GM12864 (cell line): ENCODE measurements at regions not wholly inside any gene's neighbourhood (a gene's known extent, or its start where the extent isn't known, plus 50 kb on each side); places are given as distances from the start of the nearest gene placed in this dataset.

Experiments used
- DNase-seq: peaks from one replicate; pipeline ENCODE4 v3.0.0-alpha.2; 2011; ENCODE audit warnings: low read depth
- H3K4me3 ChIP-seq: 2 replicates; pipeline ENCODE4 v1.5.1; 2011; ENCODE audit warnings: mild to moderate bottlenecking, low read depth, low read length, control low read depth
- TF ChIP-seq, protein P1 (sequence below): IDR thresholded peaks from 2 replicates; pipeline ENCODE4 v1.5.1; 2011; ENCODE audit warnings: low read depth, mild to moderate bottlenecking, moderate library complexity, low read length, control low read depth, inconsistent platforms; ENCODE audit errors: missing control alignments

DNA sequence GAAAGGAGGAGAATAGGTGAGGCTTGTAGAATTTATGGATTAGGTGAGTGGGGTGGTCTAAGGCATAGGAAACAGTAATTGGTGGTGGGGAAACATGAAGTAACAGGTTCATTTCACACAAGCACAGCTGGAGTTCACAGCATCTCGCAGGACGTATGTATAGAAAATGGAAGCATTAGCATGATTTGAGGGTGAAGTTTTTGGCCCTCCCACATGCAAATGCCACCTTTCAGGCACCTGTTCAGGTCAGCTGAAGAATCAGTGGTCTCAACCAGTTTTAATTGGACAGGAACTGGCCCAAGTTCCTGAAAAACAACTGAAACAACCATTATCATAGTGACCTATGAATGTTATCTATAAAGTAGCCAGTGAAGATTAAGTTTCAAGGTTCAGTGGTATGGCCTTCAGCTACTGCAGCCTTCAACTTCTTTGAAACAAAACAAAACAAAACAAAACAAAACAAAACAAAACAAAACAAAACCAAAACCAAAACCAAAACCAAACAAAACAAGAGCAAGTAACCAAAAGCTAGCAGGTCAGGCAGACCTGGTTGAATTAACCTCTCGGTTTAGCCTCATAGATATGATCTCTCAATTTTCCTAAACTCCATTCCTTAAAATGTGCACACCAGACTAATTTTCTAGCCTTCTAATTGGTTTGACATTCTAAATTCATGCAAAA lies 102.1 kb upstream of the SPHKAP start:
- DNase-seq, result no peak
- H3K4me3 ChIP-seq, result no peak overlapping the region

DNA sequence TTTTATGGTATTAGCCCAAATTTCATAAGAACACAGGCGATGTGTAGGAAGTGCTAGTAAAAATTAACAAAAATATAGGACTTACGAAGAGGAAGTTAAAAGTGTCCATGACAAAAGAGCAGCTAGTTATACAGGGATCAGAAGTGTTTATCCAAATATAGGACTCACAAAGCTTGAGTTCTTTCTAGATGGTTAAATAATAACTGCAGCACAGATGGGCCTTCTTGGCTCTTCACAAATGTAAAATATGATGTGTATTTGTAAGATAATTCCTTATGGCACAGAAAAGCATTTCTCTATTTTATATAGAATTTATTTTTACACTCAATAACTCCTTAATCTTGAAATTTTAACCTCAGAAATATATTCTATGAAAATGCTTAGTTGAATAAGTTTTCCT lies 100.9 kb upstream of the SPHKAP start:
- TF ChIP-seq, protein P1, sequence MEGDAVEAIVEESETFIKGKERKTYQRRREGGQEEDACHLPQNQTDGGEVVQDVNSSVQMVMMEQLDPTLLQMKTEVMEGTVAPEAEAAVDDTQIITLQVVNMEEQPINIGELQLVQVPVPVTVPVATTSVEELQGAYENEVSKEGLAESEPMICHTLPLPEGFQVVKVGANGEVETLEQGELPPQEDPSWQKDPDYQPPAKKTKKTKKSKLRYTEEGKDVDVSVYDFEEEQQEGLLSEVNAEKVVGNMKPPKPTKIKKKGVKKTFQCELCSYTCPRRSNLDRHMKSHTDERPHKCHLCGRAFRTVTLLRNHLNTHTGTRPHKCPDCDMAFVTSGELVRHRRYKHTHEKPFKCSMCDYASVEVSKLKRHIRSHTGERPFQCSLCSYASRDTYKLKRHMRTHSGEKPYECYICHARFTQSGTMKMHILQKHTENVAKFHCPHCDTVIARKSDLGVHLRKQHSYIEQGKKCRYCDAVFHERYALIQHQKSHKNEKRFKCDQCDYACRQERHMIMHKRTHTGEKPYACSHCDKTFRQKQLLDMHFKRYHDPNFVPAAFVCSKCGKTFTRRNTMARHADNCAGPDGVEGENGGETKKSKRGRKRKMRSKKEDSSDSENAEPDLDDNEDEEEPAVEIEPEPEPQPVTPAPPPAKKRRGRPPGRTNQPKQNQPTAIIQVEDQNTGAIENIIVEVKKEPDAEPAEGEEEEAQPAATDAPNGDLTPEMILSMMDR, result no peak
- H3K4me3 ChIP-seq, result no peak overlapping the region
- no peak for DNase-seq

More for the DNA sequence above, 102.1 kb upstream of the SPHKAP start:
- TF ChIP-seq, protein P1, result no peak

- no peak for DNase-seq
- TF ChIP-seq, protein P1, result no peak
- no peak overlapping the region for H3K4me3 ChIP-seq
These were observed 91.7 kb upstream of the SPHKAP start for GRCh38 chr2:228273159-228273558.

- H3K4me3 ChIP-seq, result no peak overlapping the region
- TF ChIP-seq, protein P1, result no peak
- no peak for DNase-seq
These were observed 87.9 kb upstream of the SPHKAP start for GRCh38 chr2:228269351-228269750.

DNA sequence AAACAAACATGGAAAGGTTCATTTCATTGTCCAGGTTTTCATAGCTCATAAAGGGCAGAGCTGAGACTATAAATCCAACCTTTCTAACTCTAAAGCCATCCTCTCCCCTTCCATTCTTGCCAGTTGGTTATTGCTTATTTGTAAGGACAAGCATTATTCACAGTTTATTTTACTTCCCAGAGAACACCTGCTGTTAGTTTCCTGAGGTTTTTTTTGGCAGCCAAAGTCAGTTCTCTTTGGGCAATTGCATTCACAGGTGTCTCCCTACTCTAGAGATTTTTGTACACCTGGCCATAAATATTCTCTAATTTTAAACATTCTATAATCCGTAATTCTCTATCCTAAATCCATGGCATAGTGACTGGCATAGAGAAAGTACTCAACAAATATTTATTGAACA lies 87.3 kb upstream of the SPHKAP start:
- TF ChIP-seq, protein P1, result no peak
- H3K4me3 ChIP-seq, result no peak overlapping the region
- no peak for DNase-seq

DNA sequence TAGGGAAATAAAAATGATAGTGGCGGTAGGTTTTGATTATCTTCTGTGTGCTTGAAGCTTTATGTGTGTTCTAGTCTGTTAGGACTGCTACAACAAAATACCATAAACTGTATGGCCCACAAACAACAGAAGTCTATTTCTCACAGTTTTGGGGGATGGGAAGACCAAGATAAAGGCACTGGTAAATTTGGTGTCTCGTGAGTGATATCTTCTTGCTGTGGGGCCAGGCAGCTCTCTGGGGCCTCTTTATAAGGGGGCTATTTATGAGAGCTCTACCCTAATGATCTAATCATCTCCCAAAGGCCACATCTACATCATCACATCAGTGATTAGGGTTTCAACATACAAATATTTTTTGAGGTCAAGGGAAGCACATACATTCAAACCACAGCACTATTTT lies 86.8 kb upstream of the SPHKAP start:
- no peak overlapping the region for H3K4me3 ChIP-seq
- DNase-seq, result no peak
- TF ChIP-seq, protein P1, result no peak

GRCh38 chr2:228263156-228263555 lies 81.7 kb upstream of the SPHKAP start:
- H3K4me3 ChIP-seq, result no peak overlapping the region
- TF ChIP-seq, protein P1, result no peak
- no peak for DNase-seq
